ENCODE measurements at regions not wholly inside any gene's neighbourhood (a gene's known extent, or its start where the extent isn't known, plus 50 kb on each side); places are given as distances from the start of the nearest gene placed in this dataset.

- TF ChIP-seq EZH2 (IDR thresholded peaks at IDR 0.05; ENCODE audit: borderline replicate concordance, low read depth, low read length, severe bottlenecking) (no peak), GATA2 (IDR thresholded peaks at IDR 0.05; ENCODE audit: insufficient read depth, insufficient read length, low read depth, low read length) (no peak), POLR2AphosphoS5 (IDR thresholded peaks at IDR 0.05; ENCODE audit: insufficient read depth, low read depth, low read length) (no peak), JUN (IDR thresholded peaks at IDR 0.05; ENCODE audit: borderline replicate concordance, insufficient read depth, insufficient read length, low read depth) (no peak), MAX (IDR thresholded peaks at IDR 0.05; ENCODE audit: insufficient read depth, insufficient read length) (no peak), FOS (IDR thresholded peaks at IDR 0.05; ENCODE audit: borderline replicate concordance, insufficient read depth, low read length) (no peak), POLR2A (IDR thresholded peaks at IDR 0.05; ENCODE audit: low read depth, low read length) (no peak), MYC (IDR thresholded peaks at IDR 0.05; ENCODE audit: low read depth, low read length) (no peak)
- TF ChIP-seq, protein P1, sequence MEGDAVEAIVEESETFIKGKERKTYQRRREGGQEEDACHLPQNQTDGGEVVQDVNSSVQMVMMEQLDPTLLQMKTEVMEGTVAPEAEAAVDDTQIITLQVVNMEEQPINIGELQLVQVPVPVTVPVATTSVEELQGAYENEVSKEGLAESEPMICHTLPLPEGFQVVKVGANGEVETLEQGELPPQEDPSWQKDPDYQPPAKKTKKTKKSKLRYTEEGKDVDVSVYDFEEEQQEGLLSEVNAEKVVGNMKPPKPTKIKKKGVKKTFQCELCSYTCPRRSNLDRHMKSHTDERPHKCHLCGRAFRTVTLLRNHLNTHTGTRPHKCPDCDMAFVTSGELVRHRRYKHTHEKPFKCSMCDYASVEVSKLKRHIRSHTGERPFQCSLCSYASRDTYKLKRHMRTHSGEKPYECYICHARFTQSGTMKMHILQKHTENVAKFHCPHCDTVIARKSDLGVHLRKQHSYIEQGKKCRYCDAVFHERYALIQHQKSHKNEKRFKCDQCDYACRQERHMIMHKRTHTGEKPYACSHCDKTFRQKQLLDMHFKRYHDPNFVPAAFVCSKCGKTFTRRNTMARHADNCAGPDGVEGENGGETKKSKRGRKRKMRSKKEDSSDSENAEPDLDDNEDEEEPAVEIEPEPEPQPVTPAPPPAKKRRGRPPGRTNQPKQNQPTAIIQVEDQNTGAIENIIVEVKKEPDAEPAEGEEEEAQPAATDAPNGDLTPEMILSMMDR (IDR thresholded peaks at IDR 0.05; ENCODE audit: extremely low read depth in 1 of 2, insufficient read depth in 1 of 2, low read depth in 1 of 2, low read length in 2 of 2) = no peak
- Histone ChIP-seq H3K4me2 (ENCODE audit: insufficient read depth, low read length) (no peak overlapping the region), H3K27ac (ENCODE audit: insufficient read depth, low read depth, low read length) (no peak overlapping the region), H3K4me1 (ENCODE audit: control insufficient read depth, extremely low read depth, insufficient read depth, low read length) (no peaks in the 10 kb centered on the region), H4K20me1 (replicated peaks; ENCODE audit: control insufficient read depth, extremely low read depth, insufficient read depth, low read length) (no peaks in the 10 kb centered on the region), H3K36me3 (ENCODE audit: control insufficient read depth in 2 of 2, extremely low read depth in 1 of 2, insufficient read depth in 2 of 2, low read length in 2 of 2) (no peaks in the 10 kb centered on the region), H2AFZ (ENCODE audit: low read depth, low read length) (no peak overlapping the region), H3K4me3 (replicated peaks in 1 of 3; ENCODE audit: insufficient read depth in 1 of 3, low read depth in 1 of 3, low read length in 3 of 3) (no peak overlapping the region), H3K9me1 (replicated peaks; ENCODE audit: control insufficient read depth, extremely low read depth, insufficient read depth, low read length) (no peaks in the 10 kb centered on the region), H3K9ac (replicated peaks; ENCODE audit: extremely low read depth, insufficient read depth, low read length) (no peak overlapping the region), H3K79me2 (ENCODE audit: control insufficient read depth, insufficient read depth, low read length) (no peaks in the 10 kb centered on the region), H3K27me3 (ENCODE audit: control insufficient read depth in 2 of 2, insufficient read depth in 2 of 2, low read length in 2 of 2) (no peaks in the 10 kb centered on the region), H3K9me3 (replicated peaks; ENCODE audit: control insufficient read depth, insufficient read depth, low read length) (no peaks in the 10 kb centered on the region)
- intact Hi-C loops (cut with micrococcal nuclease) (no loop called here), dilution Hi-C loops (cut with MboI; ENCODE audit: extremely low pct_ligation_motif_present, low sequenced_read_pairs) (no loop called here)
- ChIA-PET CTCF (no interaction called here), POLR2A (no interaction called here)
- FAIRE-seq (no peak), DNase-seq (ENCODE audit: low read depth, low spot score) (no peak)
- no TSS peak for BruUV-seq (replicated peaks)
Observed at GRCh38 chr2:129860088-129860487, 119.4 kb upstream of the RAB6C start.
